Keratinocyte (primary cell): ENCODE measurements at regions not wholly inside any gene's neighbourhood (a gene's known extent, or its start where the extent isn't known, plus 50 kb on each side); places are given as distances from the start of the nearest gene placed in this dataset.

Experiments used
- DNase-seq: peaks from one replicate; pipeline ENCODE4 v3.0.0-alpha.2; 2011; ENCODE audit warnings: low read depth, missing footprints, low spot score
- FAIRE-seq: peaks from 2 replicates; lab custom pipeline; 2011; peaks lifted over from hg19 to GRCh38; lab: Jason Lieb, UNC
- H2AFZ ChIP-seq: 2 replicates; pipeline ENCODE4 v1.6.0; 2012; ENCODE audit warnings: low read length, control low read depth, inconsistent platforms; ENCODE audit not compliant: control insufficient read depth
- H3K27ac ChIP-seq: 2 replicates; pipeline ENCODE4 v1.5.1; 2011; ENCODE audit warnings: low read length; ENCODE audit not compliant: control insufficient read depth, insufficient read depth
- H3K27me3 ChIP-seq: 3 replicates; pipeline ENCODE4 v1.6.0; 2011; ENCODE audit warnings: low read length; ENCODE audit not compliant: control insufficient read depth, insufficient read depth; ENCODE audit errors: extremely low read depth
- H3K36me3 ChIP-seq, 2 experiments: 2 replicates in 1 of 2; 3 replicates in 1 of 2; pipeline ENCODE4 v1.5.1; 2011; ENCODE audit warnings: low read length in 2 of 2, mild to moderate bottlenecking in 1 of 2; ENCODE audit not compliant: control insufficient read depth in 2 of 2, insufficient read depth in 2 of 2; ENCODE audit errors: extremely low read depth in 1 of 2
- H3K4me1 ChIP-seq: 3 replicates; pipeline ENCODE4 v1.5.1; 2011; ENCODE audit warnings: low read length; ENCODE audit not compliant: control insufficient read depth, insufficient read depth; ENCODE audit errors: extremely low read depth
- H3K4me2 ChIP-seq: 3 replicates; pipeline ENCODE4 v1.6.0; 2011; ENCODE audit warnings: low read depth, low read length; ENCODE audit not compliant: control insufficient read depth, insufficient read depth; ENCODE audit errors: extremely low read depth
- H3K4me3 ChIP-seq, 3 experiments: fragments of 200-600 bp in 1 of 3; sonication (generic) in 1 of 3; 2 replicates in 2 of 3; 3 replicates in 1 of 3; pipeline ENCODE4 v1.5.1; 2011 to 2016; ENCODE audit warnings: low read length in 3 of 3, mild to moderate bottlenecking in 3 of 3, control low read depth in 2 of 3, inconsistent platforms in 1 of 3, low read depth in 1 of 3, mixed read lengths in 1 of 3, mixed run types in 1 of 3, moderate library complexity in 1 of 3; ENCODE audit not compliant: control insufficient read depth in 2 of 3, insufficient read depth in 2 of 3; ENCODE audit errors: extremely low read depth in 1 of 3
- H3K79me2 ChIP-seq: 2 replicates; pipeline ENCODE4 v1.6.0; 2012; ENCODE audit warnings: low read length; ENCODE audit not compliant: control insufficient read depth, insufficient read depth
- H3K9ac ChIP-seq: 3 replicates; pipeline ENCODE4 v1.6.0; 2011; ENCODE audit warnings: low read length; ENCODE audit not compliant: control insufficient read depth, insufficient read depth; ENCODE audit errors: extremely low read depth
- H3K9me1 ChIP-seq: 3 replicates; pipeline ENCODE4 v1.6.0; 2011; ENCODE audit warnings: low read length; ENCODE audit not compliant: control insufficient read depth, insufficient read depth; ENCODE audit errors: extremely low read depth
- H3K9me3 ChIP-seq: 2 replicates; pipeline ENCODE4 v1.5.1; 2012; ENCODE audit warnings: low read depth, low read length; ENCODE audit not compliant: control insufficient read depth
- H4K20me1 ChIP-seq: 3 replicates; pipeline ENCODE4 v1.6.0; 2011; ENCODE audit warnings: low read length; ENCODE audit not compliant: control insufficient read depth, insufficient read depth; ENCODE audit errors: extremely low read depth
- CTCF ChIP-seq, 3 experiments: IDR thresholded peaks in 1 of 3; conservative IDR thresholded peaks in 1 of 3; optimal IDR thresholded peaks in 1 of 3; 2 replicates in 2 of 3; 3 replicates in 1 of 3; pipeline versions ENCODE3 to v1.5.1; 2011; ENCODE audit warnings: low read length in 3 of 3, mild to moderate bottlenecking in 3 of 3, moderate library complexity in 2 of 3, control low read depth in 1 of 3, inconsistent platforms in 1 of 3; ENCODE audit not compliant: insufficient read depth in 2 of 3; ENCODE audit errors: extremely low read depth in 1 of 3
- EZH2 ChIP-seq: IDR thresholded peaks from one replicate; pipeline ENCODE4 v1.6.1; 2012; ENCODE audit warnings: inconsistent platforms, mild to moderate bottlenecking, low read length, moderate library complexity
- dilution Hi-C: fragments of 300-500 bp; cut with MboI; formaldehyde crosslinking; loops from one replicate; pipeline ENCODE4 v1.7.0; 2020; ENCODE audit warnings: low sequenced_read_pairs; ENCODE audit not compliant: extremely low pct_ligation_motif_present

GRCh38 chr2:8141780-8142179 is 540.1 kb upstream of the ID2 start:
- Histone ChIP-seq H3K9me3 (no peaks in the 10 kb centered on the region), H3K36me3 (no peaks in the 10 kb centered on the region), H3K4me3 (no peak overlapping the region), H4K20me1 (no peaks in the 10 kb centered on the region), H3K9me1 (no peaks in the 10 kb centered on the region), H3K4me2 (no peak overlapping the region), H3K4me1 (no peaks in the 10 kb centered on the region), H2AFZ (no peak overlapping the region), H3K27me3 (no peaks in the 10 kb centered on the region), H3K27ac (no peak overlapping the region), H3K79me2 (no peaks in the 10 kb centered on the region), H3K9ac (no peak overlapping the region)
- DNase-seq (no peak), FAIRE-seq (no peak)
- TF ChIP-seq CTCF (optimal IDR thresholded peaks at IDR 0.05 in 1 of 3, IDR thresholded peaks at IDR 0.05 in 1 of 3, conservative IDR thresholded peaks at IDR 0.05 in 1 of 3; ENCODE audit: extremely low read depth in 1 of 3, insufficient read depth in 2 of 3, low read length in 3 of 3) (no peak), EZH2 (no peak)
- dilution Hi-C loops, result no loop called here

- Histone ChIP-seq H3K36me3 (no peaks in the 10 kb centered on the region), H3K9ac (no peak overlapping the region), H4K20me1 (no peaks in the 10 kb centered on the region), H3K79me2 (no peaks in the 10 kb centered on the region), H3K27me3 (no peaks in the 10 kb centered on the region), H3K9me3 (no peaks in the 10 kb centered on the region), H2AFZ (no peak overlapping the region), H3K4me2 (no peak overlapping the region), H3K4me1 (no peaks in the 10 kb centered on the region), H3K4me3 (no peak overlapping the region), H3K9me1 (no peaks in the 10 kb centered on the region), H3K27ac (no peak overlapping the region)
- FAIRE-seq, result no peak
- dilution Hi-C loops, result no loop called here
- no peak for DNase-seq
- TF ChIP-seq CTCF (optimal IDR thresholded peaks at IDR 0.05 in 1 of 3, IDR thresholded peaks at IDR 0.05 in 1 of 3, conservative IDR thresholded peaks at IDR 0.05 in 1 of 3; ENCODE audit: extremely low read depth in 1 of 3, insufficient read depth in 2 of 3, low read length in 3 of 3) (no peak), EZH2 (no peak)
These were observed 539.4 kb upstream of the ID2 start for GRCh38 chr2:8142461-8142860.
